Loucy (cell line): ENCODE measurements at regions not wholly inside any gene's neighbourhood (a gene's known extent, or its start where the extent isn't known, plus 50 kb on each side); places are given as distances from the start of the nearest gene placed in this dataset.

ENCODE experiments used
- H2AFZ ChIP-seq: fragments of 200-600 bp; sonication (generic); 2 replicates; pipeline ENCODE4 v1.6.0; 2016; ENCODE audit warnings: antibody characterized with exemption, mild to moderate bottlenecking, low read length, moderate library complexity
- H3F3A ChIP-seq: fragments of 200-600 bp; 2 replicates; pipeline ENCODE4 v1.6.0; 2016; ENCODE audit warnings: antibody characterized with exemption, low read depth, mild to moderate bottlenecking
- H3K27me3 ChIP-seq: fragments of 200-600 bp; sonication (generic); 2 replicates; pipeline ENCODE4 v1.6.1; 2014; ENCODE audit warnings: low read length, mild to moderate bottlenecking; ENCODE audit not compliant: insufficient read depth, poor library complexity, severe bottlenecking
- H3K36me3 ChIP-seq: fragments of 200-600 bp; sonication (generic); 2 replicates; pipeline ENCODE4 v1.6.1; 2016; ENCODE audit warnings: low read length; ENCODE audit not compliant: insufficient read depth
- H3K4me1 ChIP-seq: fragments of 200-600 bp; sonication (generic); 2 replicates; pipeline ENCODE4 v1.5.1; 2014; ENCODE audit warnings: low read length, mild to moderate bottlenecking; ENCODE audit not compliant: insufficient read depth, poor library complexity, severe bottlenecking
- H3K4me2 ChIP-seq: fragments of 200-600 bp; sonication (generic); 2 replicates; pipeline ENCODE4 v1.6.0; 2014; ENCODE audit warnings: antibody characterized with exemption, low read length, low read depth, mild to moderate bottlenecking; ENCODE audit not compliant: poor library complexity, severe bottlenecking
- H3K4me3 ChIP-seq: fragments of 200-600 bp; sonication (generic); 2 replicates; pipeline ENCODE4 v1.5.1; 2014; ENCODE audit warnings: low read length, mild to moderate bottlenecking, mixed read lengths; ENCODE audit not compliant: poor library complexity, severe bottlenecking
- H3K79me2 ChIP-seq: fragments of 200-600 bp; sonication (generic); 2 replicates; pipeline ENCODE4 v1.6.1; 2014; ENCODE audit warnings: low read length; ENCODE audit not compliant: insufficient read depth
- H3K9ac ChIP-seq: fragments of 200-600 bp; sonication (generic); 2 replicates; pipeline ENCODE4 v1.6.0; 2014; ENCODE audit warnings: mild to moderate bottlenecking, low read depth, low read length, moderate library complexity; ENCODE audit not compliant: poor library complexity, severe bottlenecking
- H3K9me2 ChIP-seq: fragments of 200-600 bp; sonication (generic); replicated peaks from 2 replicates; pipeline ENCODE4 v1.6.1; 2016; ENCODE audit warnings: low read depth, low read length, mixed read lengths
- H3K9me3 ChIP-seq: fragments of 200-600 bp; sonication (generic); 2 replicates; pipeline ENCODE4 v1.6.1; 2014; ENCODE audit warnings: mild to moderate bottlenecking, antibody characterized with exemption, low read length, low read depth; ENCODE audit not compliant: insufficient read depth
- H4K20me1 ChIP-seq: fragments of 200-600 bp; sonication (generic); 2 replicates; pipeline ENCODE4 v1.6.0; 2014; ENCODE audit warnings: antibody characterized with exemption, low read length, mild to moderate bottlenecking; ENCODE audit not compliant: insufficient read depth, poor library complexity, severe bottlenecking
- EZH2phosphoT487 ChIP-seq: fragments of 200-600 bp; IDR thresholded peaks from 2 replicates; pipeline ENCODE4 v1.6.1; 2018; ENCODE audit warnings: antibody characterized with exemption, mild to moderate bottlenecking, moderate library complexity, borderline replicate concordance
- TF ChIP-seq, protein P1 (sequence below): fragments of 200-600 bp; sonication (generic); conservative IDR thresholded peaks from 2 replicates; pipeline ENCODE4 v1.5.1; 2014; ENCODE audit warnings: mild to moderate bottlenecking, antibody characterized with exemption, low read length

DNA sequence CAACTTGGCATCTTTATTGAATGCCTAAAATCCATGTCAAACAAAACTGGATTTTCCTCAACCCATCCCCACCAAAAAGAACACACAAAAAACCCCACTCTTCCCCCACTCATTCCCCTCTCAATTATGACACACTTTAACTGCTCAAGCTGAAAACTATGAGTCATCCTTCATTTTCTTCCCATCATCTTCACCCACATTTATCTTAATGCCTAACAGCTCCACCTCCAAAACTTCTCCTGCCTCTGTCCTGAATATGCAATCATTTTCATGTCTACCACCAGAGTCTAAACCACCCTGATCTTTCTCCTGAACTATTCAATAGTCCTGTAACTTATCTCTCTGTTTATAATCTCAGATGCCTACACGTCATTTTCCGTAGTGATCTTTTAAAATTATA, 239.7 kb downstream of the BCAT1 start:
- no peak overlapping the region for H2AFZ ChIP-seq
- H3K27me3 ChIP-seq: no peaks in the 10 kb centered on the region
- no peak overlapping the region for H3K4me2 ChIP-seq
- TF ChIP-seq EZH2phosphoT487: no peak
- TF ChIP-seq, protein P1, sequence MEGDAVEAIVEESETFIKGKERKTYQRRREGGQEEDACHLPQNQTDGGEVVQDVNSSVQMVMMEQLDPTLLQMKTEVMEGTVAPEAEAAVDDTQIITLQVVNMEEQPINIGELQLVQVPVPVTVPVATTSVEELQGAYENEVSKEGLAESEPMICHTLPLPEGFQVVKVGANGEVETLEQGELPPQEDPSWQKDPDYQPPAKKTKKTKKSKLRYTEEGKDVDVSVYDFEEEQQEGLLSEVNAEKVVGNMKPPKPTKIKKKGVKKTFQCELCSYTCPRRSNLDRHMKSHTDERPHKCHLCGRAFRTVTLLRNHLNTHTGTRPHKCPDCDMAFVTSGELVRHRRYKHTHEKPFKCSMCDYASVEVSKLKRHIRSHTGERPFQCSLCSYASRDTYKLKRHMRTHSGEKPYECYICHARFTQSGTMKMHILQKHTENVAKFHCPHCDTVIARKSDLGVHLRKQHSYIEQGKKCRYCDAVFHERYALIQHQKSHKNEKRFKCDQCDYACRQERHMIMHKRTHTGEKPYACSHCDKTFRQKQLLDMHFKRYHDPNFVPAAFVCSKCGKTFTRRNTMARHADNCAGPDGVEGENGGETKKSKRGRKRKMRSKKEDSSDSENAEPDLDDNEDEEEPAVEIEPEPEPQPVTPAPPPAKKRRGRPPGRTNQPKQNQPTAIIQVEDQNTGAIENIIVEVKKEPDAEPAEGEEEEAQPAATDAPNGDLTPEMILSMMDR: no peak
- no peak overlapping the region for H3K4me3 ChIP-seq
- H3K9me3 ChIP-seq: no peaks in the 10 kb centered on the region
- H3F3A ChIP-seq: no peaks in the 10 kb centered on the region
- H3K79me2 ChIP-seq: no peaks in the 10 kb centered on the region
- H3K36me3 ChIP-seq: no peaks in the 10 kb centered on the region
- no peaks in the 10 kb centered on the region for H3K4me1 ChIP-seq
- H4K20me1 ChIP-seq: no peaks in the 10 kb centered on the region
- H3K9ac ChIP-seq: no peak overlapping the region
- no peaks in the 10 kb centered on the region for H3K9me2 ChIP-seq

DNA sequence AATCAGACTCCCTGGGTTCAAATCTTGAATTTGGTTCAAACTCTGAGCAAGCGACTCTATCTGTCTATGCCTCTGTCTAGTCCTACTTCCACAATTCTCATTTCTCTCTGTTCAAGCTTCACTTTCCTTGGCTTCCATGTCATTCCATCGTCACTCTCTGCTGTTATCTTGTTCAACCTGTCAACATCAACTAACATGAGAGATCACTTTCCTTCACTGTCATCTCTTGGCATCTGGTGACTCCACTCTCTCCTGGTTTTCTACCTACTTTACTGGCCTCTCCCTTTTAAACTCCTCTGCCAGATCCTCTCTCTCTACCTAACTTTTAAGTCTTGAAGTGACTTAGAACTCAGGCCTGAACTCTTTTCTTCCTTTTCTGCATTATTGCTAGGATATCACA, 240.2 kb downstream of the BCAT1 start:
- no peaks in the 10 kb centered on the region for H3K36me3 ChIP-seq
- no peaks in the 10 kb centered on the region for H3K9me2 ChIP-seq
- no peaks in the 10 kb centered on the region for H3K9me3 ChIP-seq
- no peaks in the 10 kb centered on the region for H3F3A ChIP-seq
- no peak overlapping the region for H2AFZ ChIP-seq
- TF ChIP-seq EZH2phosphoT487: no peak
- TF ChIP-seq, protein P1: no peak
- no peaks in the 10 kb centered on the region for H3K4me1 ChIP-seq
- no peak overlapping the region for H3K4me2 ChIP-seq
- no peaks in the 10 kb centered on the region for H4K20me1 ChIP-seq
- no peak overlapping the region for H3K9ac ChIP-seq
- H3K79me2 ChIP-seq: no peaks in the 10 kb centered on the region
- H3K4me3 ChIP-seq: no peak overlapping the region
- no peaks in the 10 kb centered on the region for H3K27me3 ChIP-seq

DNA sequence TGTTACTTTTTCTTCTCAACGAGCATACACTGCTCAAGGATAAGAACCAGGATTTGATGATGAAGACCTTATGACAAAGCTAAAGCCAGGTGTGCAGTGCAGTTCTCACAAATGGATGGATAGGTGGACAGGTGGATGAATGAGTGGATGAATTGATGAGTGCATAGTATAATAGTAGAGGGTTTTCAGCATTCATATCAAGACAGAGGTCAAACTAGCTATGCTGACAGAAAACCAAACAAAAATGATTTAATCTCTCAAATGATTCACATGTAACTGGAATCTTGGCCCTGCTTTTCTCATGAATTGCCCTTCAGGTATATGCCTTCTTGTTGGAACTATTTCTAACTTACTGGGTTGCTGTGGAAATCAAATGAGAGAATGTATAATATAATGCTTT, 240.9 kb downstream of the BCAT1 start:
- no peaks in the 10 kb centered on the region for H3K4me1 ChIP-seq
- H3K4me3 ChIP-seq: no peak overlapping the region
- no peaks in the 10 kb centered on the region for H3K79me2 ChIP-seq
- H3K27me3 ChIP-seq: no peaks in the 10 kb centered on the region
- H3K9me2 ChIP-seq: no peaks in the 10 kb centered on the region
- no peak overlapping the region for H3K4me2 ChIP-seq
- no peaks in the 10 kb centered on the region for H3K36me3 ChIP-seq
- no peak overlapping the region for H3K9ac ChIP-seq
- TF ChIP-seq, protein P1: no peak
- no peak for TF ChIP-seq EZH2phosphoT487
- H3K9me3 ChIP-seq: no peaks in the 10 kb centered on the region
- H3F3A ChIP-seq: no peaks in the 10 kb centered on the region
- no peaks in the 10 kb centered on the region for H4K20me1 ChIP-seq
- H2AFZ ChIP-seq: no peak overlapping the region
